ENCODE measurements at regions not wholly inside any gene's neighbourhood (a gene's known extent, or its start where the extent isn't known, plus 50 kb on each side); places are given as distances from the start of the nearest gene placed in this dataset.

DNA sequence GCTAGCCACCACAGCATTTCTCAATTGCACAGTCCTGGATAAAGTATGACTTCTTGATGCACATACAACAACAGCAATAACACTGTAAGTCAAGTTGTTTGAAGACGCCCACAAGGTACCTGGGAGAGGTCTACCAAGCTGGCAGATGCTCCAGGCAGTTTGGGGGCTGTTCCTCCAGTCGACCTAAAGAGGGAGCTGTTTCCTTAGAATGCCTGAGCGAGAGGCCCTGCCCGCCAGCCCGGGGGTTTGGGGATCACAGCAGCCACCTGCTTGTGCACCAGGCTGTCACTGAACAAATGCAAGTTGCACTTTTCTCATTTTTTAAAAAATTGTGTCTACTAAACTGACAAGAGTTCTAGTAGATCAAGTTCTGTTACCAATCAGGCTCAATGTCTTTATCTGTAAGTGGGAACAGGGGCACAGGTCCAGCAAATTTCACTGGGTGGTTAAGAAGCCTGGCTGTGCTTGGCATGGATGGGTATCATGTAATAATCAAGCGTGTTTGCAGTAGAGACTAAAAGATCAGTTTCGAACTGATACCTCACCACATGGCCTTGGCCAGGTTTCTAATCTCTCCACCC, 193.8 kb upstream of the ADO start:
- TF ChIP-seq CTCF (IDR thresholded peaks at IDR 0.05) (peak in 5 of 7 experiments; percentile 19 to 53 (median 43)), POLR2A (IDR thresholded peaks at IDR 0.05) (no peak)
- WGBS, 2 donors: 13 to 17% methylated on average over 7 of the region's 7 CpGs
- ATAC-seq (no peak), DNase-seq (peak; percentile 25 to 44 (median 38))
- Histone ChIP-seq H3K9me3 (no peaks in the 10 kb centered on the region), H3K36me3 (replicated peaks in 1 of 2; ENCODE audit: insufficient read depth in 1 of 2, low read depth in 2 of 2) (no peaks in the 10 kb centered on the region), H3K4me3 (no peak overlapping the region), H3K27ac (no peak overlapping the region), H3K4me1 (no peaks in the 10 kb centered on the region), H3K27me3 (no peaks in the 10 kb centered on the region)
- intact Hi-C loops (cut with DNase I): no loop called here

DNA sequence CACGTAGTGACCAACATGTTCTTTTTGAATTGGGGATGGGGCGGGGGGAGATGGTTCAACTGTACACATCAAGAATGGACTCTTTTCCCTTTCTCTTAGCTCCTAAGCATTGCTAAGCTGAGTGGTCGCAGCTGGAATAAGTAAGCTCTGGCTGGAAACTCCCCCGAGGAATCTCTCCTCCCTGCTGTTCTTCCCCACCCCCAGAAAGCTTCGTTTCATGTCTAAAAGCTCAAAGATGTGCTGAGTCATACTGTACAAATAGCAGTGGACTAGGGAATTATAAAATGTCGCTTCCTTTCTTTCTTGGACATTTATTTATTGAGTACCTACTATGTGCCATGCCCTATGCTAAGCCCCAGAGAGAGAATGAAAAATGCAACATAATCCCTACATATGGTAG, 191.1 kb upstream of the ADO start:
- intact Hi-C loops (cut with DNase I): no loop called here
- 46 to 52% methylated on average over 6 of the region's 6 CpGs for WGBS, 2 donors

GRCh38 chr10:62613859-62614258, 190.7 kb upstream of the ADO start:
- H3K27me3 ChIP-seq: no peaks in the 10 kb centered on the region
- H3K27ac ChIP-seq: no peak overlapping the region
- intact Hi-C loops (cut with DNase I): no loop called here
- ATAC-seq: no peak
- H3K9me3 ChIP-seq: no peaks in the 10 kb centered on the region
- no peak for DNase-seq
- 31 to 43% methylated on average over 1 of the region's 1 CpG for WGBS, 2 donors
- no peak overlapping the region for H3K4me3 ChIP-seq
- no peak for TF ChIP-seq CTCF (IDR thresholded peaks at IDR 0.05)
- no peak for TF ChIP-seq POLR2A (IDR thresholded peaks at IDR 0.05)
- H3K4me1 ChIP-seq: no peaks in the 10 kb centered on the region
- H3K36me3 ChIP-seq (replicated peaks in 1 of 2; ENCODE audit: insufficient read depth in 1 of 2, low read depth in 2 of 2): no peaks in the 10 kb centered on the region

More for the DNA sequence above, 191.1 kb upstream of the ADO start:
- no peaks in the 10 kb centered on the region for H3K36me3 ChIP-seq (replicated peaks in 1 of 2; ENCODE audit: insufficient read depth in 1 of 2, low read depth in 2 of 2)
- TF ChIP-seq POLR2A (IDR thresholded peaks at IDR 0.05) (no peak), CTCF (IDR thresholded peaks at IDR 0.05) (no peak)
- H3K27ac ChIP-seq: no peak overlapping the region
- H3K9me3 ChIP-seq: no peaks in the 10 kb centered on the region
- no peaks in the 10 kb centered on the region for H3K4me1 ChIP-seq
- H3K27me3 ChIP-seq: no peaks in the 10 kb centered on the region
- H3K4me3 ChIP-seq: no peak overlapping the region
- DNase-seq (no peak), ATAC-seq (no peak)

DNA sequence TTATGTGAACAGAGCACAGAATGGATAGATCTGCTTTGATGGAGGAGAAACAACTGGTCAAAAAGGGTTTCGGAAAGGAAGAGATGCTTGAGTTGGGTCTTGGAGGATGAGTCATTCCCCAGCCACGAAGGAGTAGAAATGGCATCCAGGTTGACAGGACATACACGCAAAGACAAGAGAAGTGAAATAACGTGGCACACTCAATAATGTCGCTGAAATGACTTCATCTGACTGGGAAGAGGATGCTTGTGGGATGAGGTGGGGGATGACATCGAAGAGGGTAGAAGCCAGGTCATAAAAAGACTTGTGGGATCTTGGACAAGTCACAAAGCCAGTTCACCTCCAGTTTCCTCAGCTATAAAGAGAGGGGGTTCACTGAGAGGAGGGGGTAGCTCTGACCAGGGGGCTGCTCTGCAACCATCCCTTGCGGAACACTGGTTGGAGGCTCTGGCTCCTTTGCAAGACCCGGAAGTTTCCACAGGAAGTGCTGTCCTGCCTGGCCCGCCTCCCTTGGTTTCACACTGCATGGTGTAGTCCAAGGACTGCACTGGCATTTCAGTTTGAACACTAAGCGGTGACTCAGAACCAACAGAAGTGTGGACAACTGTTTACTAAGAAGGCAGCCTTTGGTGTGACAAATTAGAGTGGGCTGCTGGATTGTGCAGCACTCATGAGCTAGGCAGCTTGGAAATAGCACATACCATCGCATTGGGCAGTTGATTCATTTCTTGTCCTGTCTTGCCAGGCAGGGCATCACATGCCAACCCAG, 189.9 kb upstream of the ADO start:
- no peak overlapping the region for H3K4me3 ChIP-seq
- no peaks in the 10 kb centered on the region for H3K9me3 ChIP-seq
- no peaks in the 10 kb centered on the region for H3K36me3 ChIP-seq (replicated peaks in 1 of 2; ENCODE audit: insufficient read depth in 1 of 2, low read depth in 2 of 2)
- intact Hi-C loops (cut with DNase I): no loop called here
- TF ChIP-seq POLR2A (IDR thresholded peaks at IDR 0.05) (no peak), CTCF (IDR thresholded peaks at IDR 0.05) (no peak)
- H3K27me3 ChIP-seq: no peaks in the 10 kb centered on the region
- ATAC-seq (no peak), DNase-seq (no peak)
- WGBS, 2 donors: 60 to 66% methylated on average over 11 of the region's 11 CpGs
- no peak overlapping the region for H3K27ac ChIP-seq
- no peaks in the 10 kb centered on the region for H3K4me1 ChIP-seq

Data from body of pancreas (tissue), 4 donors.